Omental fat pad (tissue), 3 donors: ENCODE measurements at regions not wholly inside any gene's neighbourhood (a gene's known extent, or its start where the extent isn't known, plus 50 kb on each side); places are given as distances from the start of the nearest gene placed in this dataset.

Experiments
- ATAC-seq: fragments of 150-250 bp; one replicate; pipeline ENCODE4 v1.9.1; 2016; ENCODE audit warnings: mild to moderate bottlenecking, moderate library complexity; ENCODE audit not compliant: low FRiP score
- DNase-seq: peaks from one replicate; pipeline ENCODE4 v3.0.0-alpha.2; 2019; ENCODE audit warnings: low spot score
- CTCF ChIP-seq, 3 donors: fragments of 450-650 bp; IDR thresholded peaks; one replicate each; pipeline ENCODE4 v1.5.1; 2016 to 2017; ENCODE audit warnings: antibody characterized with exemption in 3 of 3, mild to moderate bottlenecking in 3 of 3, moderate library complexity in 2 of 3

GRCh38 chr3:36011791-36012190 is 368.5 kb upstream of the STAC start:
- ATAC-seq = no peak
- TF ChIP-seq CTCF (IDR thresholded peaks at IDR 0.05) = no peak

GRCh38 chr3:36013425-36013824 is 366.9 kb upstream of the STAC start:
- no peak for TF ChIP-seq CTCF (IDR thresholded peaks at IDR 0.05)
- no peak for ATAC-seq
- no peak for DNase-seq

More at GRCh38 chr3:36011791-36012190, 368.5 kb upstream of the STAC start:
- DNase-seq = no peak

GRCh38 chr3:36025232-36025631 is 355.1 kb upstream of the STAC start:
- ATAC-seq (no peak), DNase-seq (no peak)

GRCh38 chr3:36032180-36033047 is 347.9 kb upstream of the STAC start:
- ATAC-seq = no peak
- no peak for DNase-seq
- no peak for TF ChIP-seq CTCF (IDR thresholded peaks at IDR 0.05)

More at GRCh38 chr3:36025232-36025631, 355.1 kb upstream of the STAC start:
- no peak for TF ChIP-seq CTCF (IDR thresholded peaks at IDR 0.05)

GRCh38 chr3:36058404-36059030 is 321.8 kb upstream of the STAC start:
- no peak for ATAC-seq
- no peak for DNase-seq
- TF ChIP-seq CTCF (IDR thresholded peaks at IDR 0.05) = no peak

- no peak for TF ChIP-seq CTCF (IDR thresholded peaks at IDR 0.05)
- ATAC-seq = no peak
- DNase-seq = no peak
These were observed 319.4 kb upstream of the STAC start for GRCh38 chr3:36060950-36061349.
